Inflammatory macrophage treated with lipopolysaccharide for 4 hours (primary cell): ENCODE measurements at regions not wholly inside any gene's neighbourhood (a gene's known extent, or its start where the extent isn't known, plus 50 kb on each side); places are given as distances from the start of the nearest gene placed in this dataset.

Experiments
- DNase-seq: peaks from one replicate; pipeline ENCODE4 v3.0.0-alpha.2; 2020

- DNase-seq, result no peak
These were observed 185.5 kb downstream of the ZNF330 start for GRCh38 chr4:141406237-141406636.

GRCh38 chr4:141409556-141409955, 188.9 kb downstream of the ZNF330 start:
- no peak for DNase-seq

- no peak for DNase-seq
These were observed 190.1 kb downstream of the ZNF330 start for GRCh38 chr4:141410839-141411238.

- DNase-seq, result no peak
These were observed 191.2 kb downstream of the ZNF330 start for GRCh38 chr4:141411936-141412335.

GRCh38 chr4:141413366-141413765, 192.7 kb downstream of the ZNF330 start:
- no peak for DNase-seq

- no peak for DNase-seq
These were observed 195.0 kb downstream of the ZNF330 start for GRCh38 chr4:141415651-141416050.

- no peak for DNase-seq
These were observed 195.5 kb downstream of the ZNF330 start for GRCh38 chr4:141416219-141416618.

GRCh38 chr4:141416677-141417363, 196.1 kb downstream of the ZNF330 start:
- DNase-seq, result no peak

GRCh38 chr4:141417387-141417786, 196.7 kb downstream of the ZNF330 start:
- no peak for DNase-seq

GRCh38 chr4:141425124-141425523, 204.4 kb downstream of the ZNF330 start:
- no peak for DNase-seq

GRCh38 chr4:141427726-141428296, 207.1 kb downstream of the ZNF330 start:
- DNase-seq, result no peak

GRCh38 chr4:141429933-141430332, 206.4 kb upstream of the IL15 start:
- no peak for DNase-seq

GRCh38 chr4:141430686-141431085, 205.7 kb upstream of the IL15 start:
- no peak for DNase-seq

- no peak for DNase-seq
These were observed 204.2 kb upstream of the IL15 start for GRCh38 chr4:141432000-141432712.

GRCh38 chr4:141435446-141436225, 200.7 kb upstream of the IL15 start:
- no peak for DNase-seq

GRCh38 chr4:141439223-141439622, 197.2 kb upstream of the IL15 start:
- DNase-seq, result no peak

- DNase-seq, result no peak
These were observed 188.6 kb upstream of the IL15 start for GRCh38 chr4:141447761-141448160.

GRCh38 chr4:141448490-141448889, 187.9 kb upstream of the IL15 start:
- no peak for DNase-seq

GRCh38 chr4:141449927-141450326, 186.5 kb upstream of the IL15 start:
- DNase-seq, result no peak

GRCh38 chr4:141455651-141456050, 180.7 kb upstream of the IL15 start:
- no peak for DNase-seq

- DNase-seq, result no peak
These were observed 178.7 kb upstream of the IL15 start for GRCh38 chr4:141457653-141458052.

GRCh38 chr4:141458501-141458900, 177.9 kb upstream of the IL15 start:
- peak; percentile 10 for DNase-seq

GRCh38 chr4:141459020-141459419, 177.4 kb upstream of the IL15 start:
- peak; percentile 30 for DNase-seq

GRCh38 chr4:141462361-141462760, 174.0 kb upstream of the IL15 start:
- no peak for DNase-seq
